Glutamatergic neuron (in vitro differentiated cells): ENCODE measurements at regions not wholly inside any gene's neighbourhood (a gene's known extent, or its start where the extent isn't known, plus 50 kb on each side); places are given as distances from the start of the nearest gene placed in this dataset. TPM values are rescaled to one million over a fixed set of nuclear protein-coding genes. Genes with fewer than 3 reads are reported as not detected.

Experiments used
- DNase-seq: peaks from one replicate; pipeline ENCODE4 v3.0.0; 2022
- H3K27ac Mint-ChIP-seq: one replicate; pipeline ENCODE4 v1.8.0; 2020; ENCODE audit warnings: mild to moderate bottlenecking, mixed read lengths, inconsistent platforms; ENCODE audit not compliant: unreplicated experiment
- H3K27me3 Mint-ChIP-seq: one replicate; pipeline ENCODE4 v1.8.0; 2020; ENCODE audit warnings: mild to moderate bottlenecking, moderate library complexity, mixed read lengths, inconsistent platforms; ENCODE audit not compliant: unreplicated experiment
- H3K36me3 Mint-ChIP-seq: one replicate; pipeline ENCODE4 v1.8.0; 2020; ENCODE audit warnings: mild to moderate bottlenecking, mixed read lengths, inconsistent platforms; ENCODE audit not compliant: unreplicated experiment
- H3K4me1 Mint-ChIP-seq: one replicate; pipeline ENCODE4 v1.8.0; 2020; ENCODE audit warnings: mild to moderate bottlenecking, low read depth, mixed read lengths, inconsistent platforms; ENCODE audit not compliant: unreplicated experiment
- H3K4me3 Mint-ChIP-seq: one replicate; pipeline ENCODE4 v1.8.0; 2020; ENCODE audit warnings: mild to moderate bottlenecking, mixed read lengths, inconsistent platforms; ENCODE audit not compliant: unreplicated experiment
- H3K9me3 Mint-ChIP-seq: one replicate; pipeline ENCODE4 v1.8.0; 2020; ENCODE audit warnings: mild to moderate bottlenecking, moderate library complexity, mixed read lengths, inconsistent platforms; ENCODE audit not compliant: unreplicated experiment
- CTCF ChIP-seq: fragments of 200-600 bp; sonication (generic); IDR thresholded peaks from one replicate; pipeline ENCODE4 v1.5.0; 2021; ENCODE audit not compliant: partially characterized antibody, unreplicated experiment
- microRNA-seq: library from miRNA; unstranded; fragments of <30 nt; microRNA quantifications from one replicate; pipeline ENCODE4, GENCODE V29; 2020; ENCODE audit not compliant: unreplicated experiment

- Mint-ChIP-seq H3K27ac (no peak overlapping the region), H3K36me3 (no peaks in the 10 kb centered on the region), H3K27me3 (no peaks in the 10 kb centered on the region), H3K4me1 (peaks cover 15% of the 10 kb centered on the region), H3K9me3 (peaks cover 5% of the 10 kb centered on the region), H3K4me3 (no peak overlapping the region)
- no peak for DNase-seq
- no peak for TF ChIP-seq CTCF
These were observed 59.0 kb downstream of the VCPKMT start for GRCh38 chr14:50057331-50057730.

GRCh38 chr14:50058113-50058512 is 58.3 kb downstream of the VCPKMT start:
- no peaks in the 10 kb centered on the region for H3K27me3 Mint-ChIP-seq
- TF ChIP-seq CTCF, result no peak
- no peak overlapping the region for H3K27ac Mint-ChIP-seq
- no peak overlapping the region for H3K4me3 Mint-ChIP-seq
- no peaks in the 10 kb centered on the region for H3K36me3 Mint-ChIP-seq
- DNase-seq, result no peak
- H3K4me1 Mint-ChIP-seq, result peaks cover 18% of the 10 kb centered on the region
- peaks cover 7% of the 10 kb centered on the region for H3K9me3 Mint-ChIP-seq

Small RNAs in the stretch of these regions (microRNA-seq; reads per million reads assigned to microRNA genes)
- not detected for gene MIR6076
